ENCODE measurements at regions not wholly inside any gene's neighbourhood (a gene's known extent, or its start where the extent isn't known, plus 50 kb on each side); places are given as distances from the start of the nearest gene placed in this dataset.

DNA sequence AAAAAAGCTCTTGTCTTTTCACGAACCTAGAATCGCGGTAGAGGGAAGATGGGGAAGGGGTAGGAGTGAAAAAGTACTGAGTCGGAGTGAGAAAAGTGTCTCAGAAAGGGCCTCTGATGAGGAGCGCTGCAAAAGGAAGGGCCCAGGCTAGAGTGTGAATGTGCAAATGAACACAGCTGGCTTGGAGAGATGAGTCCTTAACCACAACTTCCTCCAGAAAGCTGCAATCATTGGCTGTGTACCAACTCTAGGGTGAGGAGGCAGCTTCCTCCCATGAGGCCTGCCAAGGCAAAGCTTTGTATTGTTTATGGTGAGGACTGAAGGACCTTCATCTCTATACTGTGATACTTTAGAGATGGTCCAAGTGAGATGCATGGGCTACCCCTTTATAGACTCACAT lies 566.9 kb upstream of the ANO5 start:
- TF ChIP-seq CTCF (IDR thresholded peaks at IDR 0.05; ENCODE audit: control insufficient read depth, insufficient read depth, low read depth, low read length, missing control alignments) = no peak
- no peak for DNase-seq (ENCODE audit: low read depth)
- H3K4me3 ChIP-seq (ENCODE audit: control insufficient read depth, low read depth, low read length) = no peak overlapping the region

DNA sequence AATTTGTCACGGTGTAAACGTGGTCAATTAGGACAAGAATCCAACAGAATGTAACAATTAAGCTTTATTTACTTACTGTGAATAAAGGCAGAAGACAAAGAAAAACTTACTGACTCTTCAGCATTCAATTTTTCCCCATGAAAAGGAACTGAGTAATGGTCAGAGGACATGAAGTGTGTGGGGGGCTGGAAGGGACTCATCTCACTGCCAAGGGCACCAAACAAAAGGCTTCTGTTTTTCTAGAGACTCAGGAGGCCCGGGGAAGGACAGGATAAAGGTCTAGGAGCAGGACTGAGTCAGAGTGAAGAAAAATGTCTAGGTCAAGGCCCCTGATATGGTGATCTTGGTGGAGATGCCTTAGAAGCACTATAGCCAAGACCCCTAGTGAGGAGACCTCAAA lies 564.2 kb upstream of the ANO5 start:
- no peak overlapping the region for H3K4me3 ChIP-seq (ENCODE audit: control insufficient read depth, low read depth, low read length)
- DNase-seq (ENCODE audit: low read depth) = no peak
- TF ChIP-seq CTCF (IDR thresholded peaks at IDR 0.05; ENCODE audit: control insufficient read depth, insufficient read depth, low read depth, low read length, missing control alignments) = no peak

GRCh38 chr11:21630934-21631478 lies 561.9 kb upstream of the ANO5 start:
- TF ChIP-seq CTCF (IDR thresholded peaks at IDR 0.05; ENCODE audit: control insufficient read depth, insufficient read depth, low read depth, low read length, missing control alignments) = no peak
- no peak for DNase-seq (ENCODE audit: low read depth)
- H3K4me3 ChIP-seq (ENCODE audit: control insufficient read depth, low read depth, low read length) = no peak overlapping the region

DNA sequence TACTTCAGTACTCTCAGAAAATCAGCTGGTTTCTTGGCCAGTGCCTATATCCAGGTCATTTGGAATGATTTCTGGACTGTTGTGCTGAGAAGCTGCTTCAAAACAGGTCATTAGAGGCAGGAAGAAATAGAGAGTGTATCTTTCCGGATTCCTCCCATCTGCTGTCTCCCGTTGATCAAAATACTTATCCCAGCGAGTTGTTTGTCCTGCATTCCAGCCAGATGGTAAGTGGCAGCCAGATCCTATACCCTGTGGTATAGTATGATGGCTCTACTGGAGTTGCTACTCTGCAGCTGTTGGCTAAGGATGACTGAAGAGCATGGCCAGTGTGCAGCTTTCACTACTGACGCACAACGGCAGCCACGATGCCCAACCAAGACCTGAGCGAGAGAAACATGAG lies 560.9 kb upstream of the ANO5 start:
- TF ChIP-seq CTCF (IDR thresholded peaks at IDR 0.05; ENCODE audit: control insufficient read depth, insufficient read depth, low read depth, low read length, missing control alignments) = no peak
- no peak overlapping the region for H3K4me3 ChIP-seq (ENCODE audit: control insufficient read depth, low read depth, low read length)
- no peak for DNase-seq (ENCODE audit: low read depth)

DNA sequence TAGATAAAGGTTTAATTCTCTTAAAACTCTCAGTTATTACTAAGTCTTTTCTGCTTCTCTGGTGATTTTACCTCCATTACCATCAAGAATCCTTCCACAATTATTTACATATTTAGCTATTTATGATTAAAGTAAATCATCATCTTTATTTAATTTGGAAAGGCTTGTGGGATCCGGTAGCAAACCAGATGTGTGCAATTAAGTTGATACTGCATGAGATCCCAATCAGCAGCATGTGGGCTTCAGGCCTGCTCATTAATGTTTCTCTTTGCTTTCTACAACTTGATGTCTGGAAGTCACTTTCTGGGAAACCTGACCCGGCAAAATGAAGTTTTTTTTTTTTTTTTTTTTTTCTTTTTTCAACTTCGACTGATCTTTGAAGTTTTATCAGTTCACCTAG lies 558.4 kb upstream of the ANO5 start:
- TF ChIP-seq CTCF (IDR thresholded peaks at IDR 0.05; ENCODE audit: control insufficient read depth, insufficient read depth, low read depth, low read length, missing control alignments) = no peak
- no peak overlapping the region for H3K4me3 ChIP-seq (ENCODE audit: control insufficient read depth, low read depth, low read length)
- no peak for DNase-seq (ENCODE audit: low read depth)

GRCh38 chr11:21634956-21635355 lies 557.9 kb upstream of the ANO5 start:
- H3K4me3 ChIP-seq (ENCODE audit: control insufficient read depth, low read depth, low read length) = no peak overlapping the region
- no peak for DNase-seq (ENCODE audit: low read depth)
- no peak for TF ChIP-seq CTCF (IDR thresholded peaks at IDR 0.05; ENCODE audit: control insufficient read depth, insufficient read depth, low read depth, low read length, missing control alignments)
